ENCODE measurements at regions not wholly inside any gene's neighbourhood (a gene's known extent, or its start where the extent isn't known, plus 50 kb on each side); places are given as distances from the start of the nearest gene placed in this dataset.

GRCh38 chr2:162926907-162927306 is 88.3 kb upstream of the KCNH7 start:
- in situ Hi-C loops (cut with HindIII; ENCODE audit: low pct_ligation_motif_present, low sequenced_read_pairs) = no loop called here
- H3K4me3 ChIP-seq (ENCODE audit: low read depth, low read length) = no peak overlapping the region
- H3K27me3 ChIP-seq (replicated peaks) = no peaks in the 10 kb centered on the region
- H3K36me3 ChIP-seq (replicated peaks) = no peaks in the 10 kb centered on the region
- DNase-seq = peak; percentile 5
- no peak for TF ChIP-seq CTCF (IDR thresholded peaks at IDR 0.05; ENCODE audit: low read depth, low read length, missing control alignments)
- no peak overlapping the region for H3K27ac ChIP-seq

- peak; percentile 70 for DNase-seq
- H3K27me3 ChIP-seq (replicated peaks) = no peaks in the 10 kb centered on the region
- no peak overlapping the region for H3K4me3 ChIP-seq (ENCODE audit: low read depth, low read length)
- in situ Hi-C loops (cut with HindIII; ENCODE audit: low pct_ligation_motif_present, low sequenced_read_pairs) = no loop called here
- no peak for TF ChIP-seq CTCF (IDR thresholded peaks at IDR 0.05; ENCODE audit: low read depth, low read length, missing control alignments)
- no peaks in the 10 kb centered on the region for H3K36me3 ChIP-seq (replicated peaks)
- peak overlapping the region; percentile 34 for H3K27ac ChIP-seq
Measured at GRCh38 chr2:162926501-162926900, 87.9 kb upstream of the KCNH7 start.

- H3K27me3 ChIP-seq (replicated peaks) = no peaks in the 10 kb centered on the region
- no peaks in the 10 kb centered on the region for H3K36me3 ChIP-seq (replicated peaks)
- no peak for DNase-seq
- H3K27ac ChIP-seq = no peak overlapping the region
- no peak overlapping the region for H3K4me3 ChIP-seq (ENCODE audit: low read depth, low read length)
- TF ChIP-seq CTCF (IDR thresholded peaks at IDR 0.05; ENCODE audit: low read depth, low read length, missing control alignments) = no peak
- in situ Hi-C loops (cut with HindIII; ENCODE audit: low pct_ligation_motif_present, low sequenced_read_pairs) = no loop called here
Measured at GRCh38 chr2:162925595-162925994, 87.0 kb upstream of the KCNH7 start.

GRCh38 chr2:162919111-162919510 is 80.5 kb upstream of the KCNH7 start:
- H3K36me3 ChIP-seq (replicated peaks) = no peaks in the 10 kb centered on the region
- no peak for DNase-seq
- H3K4me3 ChIP-seq (ENCODE audit: low read depth, low read length) = no peak overlapping the region
- H3K27me3 ChIP-seq (replicated peaks) = no peaks in the 10 kb centered on the region
- H3K27ac ChIP-seq = no peak overlapping the region
- no peak for TF ChIP-seq CTCF (IDR thresholded peaks at IDR 0.05; ENCODE audit: low read depth, low read length, missing control alignments)
- in situ Hi-C loops (cut with HindIII; ENCODE audit: low pct_ligation_motif_present, low sequenced_read_pairs) = no loop called here

GRCh38 chr2:162917626-162918025 is 79.1 kb upstream of the KCNH7 start:
- in situ Hi-C loops (cut with HindIII; ENCODE audit: low pct_ligation_motif_present, low sequenced_read_pairs) = no loop called here
- Histone ChIP-seq H3K27ac (no peak overlapping the region), H3K36me3 (replicated peaks) (no peaks in the 10 kb centered on the region), H3K27me3 (replicated peaks) (no peaks in the 10 kb centered on the region), H3K4me3 (ENCODE audit: low read depth, low read length) (no peak overlapping the region)
- no peak for TF ChIP-seq CTCF (IDR thresholded peaks at IDR 0.05; ENCODE audit: low read depth, low read length, missing control alignments)
- no peak for DNase-seq

- Histone ChIP-seq H3K36me3 (replicated peaks) (no peaks in the 10 kb centered on the region), H3K27ac (no peak overlapping the region), H3K27me3 (replicated peaks) (no peaks in the 10 kb centered on the region), H3K4me3 (ENCODE audit: low read depth, low read length) (no peak overlapping the region)
- DNase-seq = no peak
- TF ChIP-seq CTCF (IDR thresholded peaks at IDR 0.05; ENCODE audit: low read depth, low read length, missing control alignments) = no peak
- in situ Hi-C loops (cut with HindIII; ENCODE audit: low pct_ligation_motif_present, low sequenced_read_pairs) = no loop called here
Measured at GRCh38 chr2:162916286-162916801, 77.8 kb upstream of the KCNH7 start.

All from brain microvascular endothelial cell (primary cell).